NCI-H2107 treated with DMSO at 0.1 percent for 48 hours (cell line): ENCODE measurements at regions not wholly inside any gene's neighbourhood (a gene's known extent, or its start where the extent isn't known, plus 50 kb on each side); places are given as distances from the start of the nearest gene placed in this dataset.
"Not testable (repeated sequence)": the region's sequence is repeated elsewhere in the genome, so short reads cannot be mapped to it uniquely, and the experiment has no call there.

Source experiments
- DNase-seq: peaks from one replicate; lab custom pipeline; 2025; ENCODE audit not compliant: unreplicated experiment; lab: John Stamatoyannopoulos, UW

DNA sequence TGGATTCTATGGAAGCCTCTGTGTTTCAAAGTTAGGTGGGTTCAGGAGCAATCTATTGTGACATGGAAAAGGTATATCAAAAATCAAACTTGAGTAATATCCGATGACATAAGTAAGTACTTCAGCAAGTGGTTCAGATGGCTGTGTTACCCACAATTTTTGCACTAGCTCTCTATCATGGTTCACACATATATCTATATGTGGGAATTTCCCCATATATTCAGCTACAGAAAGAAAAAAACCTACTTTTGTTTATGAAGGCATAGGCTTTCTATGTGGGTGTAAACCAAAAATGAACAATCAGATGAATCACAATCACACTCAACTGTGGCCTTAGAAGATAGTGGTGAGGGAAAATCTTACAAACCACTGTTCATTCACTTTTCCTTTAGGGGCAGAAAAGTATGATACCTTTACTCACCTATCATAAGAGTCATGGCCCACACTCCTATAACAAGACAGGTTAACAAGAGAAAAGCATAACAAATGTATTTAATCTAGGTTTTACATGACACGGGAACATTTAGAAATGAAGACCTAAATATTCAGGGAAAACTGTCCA is 449.6 kb upstream of the HTR1E start:
- no peak for DNase-seq

DNA sequence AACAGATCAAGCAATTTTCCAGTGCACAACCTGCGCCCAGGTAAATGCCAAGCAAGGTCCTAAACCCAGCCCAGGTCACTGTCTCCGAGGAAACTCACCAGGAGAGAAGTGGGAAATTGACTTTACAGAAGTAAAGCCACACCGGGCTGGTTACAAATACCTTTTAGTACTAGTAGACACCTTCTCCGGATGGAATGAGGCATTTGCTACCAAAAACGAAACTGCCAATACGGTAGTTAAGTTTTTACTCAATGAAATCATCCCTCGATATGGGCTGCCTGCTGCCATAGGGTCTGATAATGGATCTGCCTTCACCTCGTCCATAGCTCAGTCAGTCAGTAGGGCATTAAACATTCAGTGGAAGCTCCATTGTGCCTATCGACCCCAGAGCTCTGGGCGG is 459.0 kb upstream of the HTR1E start:
- not testable (repeated sequence) for DNase-seq

DNA sequence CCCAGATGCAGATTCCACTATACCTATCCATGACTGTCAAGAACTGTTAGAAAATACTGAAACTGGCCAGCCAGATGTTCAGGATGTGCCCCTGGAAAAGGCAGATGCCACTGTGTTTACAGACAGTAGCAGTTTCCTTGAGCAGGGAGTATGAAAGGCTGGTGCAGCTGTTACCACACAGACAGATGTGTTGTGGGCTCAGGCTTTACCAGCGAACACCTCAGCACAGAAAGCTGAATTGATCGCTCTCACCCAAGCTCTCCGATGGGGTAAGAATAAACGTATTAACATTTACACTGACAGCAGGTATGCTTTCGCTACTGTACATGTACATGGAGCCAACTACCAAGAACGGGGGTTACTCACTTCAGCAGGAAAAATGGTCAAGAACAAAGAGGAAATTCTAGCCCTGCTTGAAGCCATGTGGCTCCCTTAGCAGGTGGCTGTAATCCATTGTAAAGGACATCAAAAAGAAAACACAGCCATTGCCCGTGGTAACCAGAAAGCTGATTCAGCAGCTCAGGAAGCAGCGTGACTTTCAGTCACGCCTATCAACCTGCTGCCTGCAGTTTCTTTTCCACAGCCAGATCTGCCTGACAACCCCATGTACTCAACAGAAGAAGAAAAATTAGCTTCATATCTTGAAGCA is 459.7 kb upstream of the HTR1E start:
- DNase-seq: no peak

DNA sequence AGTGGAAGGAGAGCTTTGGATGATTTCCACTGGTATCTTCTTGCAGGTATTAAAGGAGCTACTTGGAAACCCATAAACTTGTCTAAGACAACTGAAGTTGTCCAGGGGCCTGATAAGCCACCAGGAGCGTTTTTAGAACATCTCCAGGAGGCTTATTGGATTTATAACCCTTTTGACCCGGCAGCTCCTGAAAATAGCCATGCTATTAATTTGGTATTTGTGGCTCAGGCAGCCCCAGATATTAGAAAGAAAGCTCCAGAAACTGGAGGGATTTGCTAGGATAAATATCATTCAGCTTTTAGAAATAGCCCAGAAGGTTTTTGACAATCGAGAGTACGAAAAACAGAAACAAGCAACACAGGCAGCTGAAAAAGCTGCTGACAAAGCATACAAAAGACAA is 461.0 kb upstream of the HTR1E start:
- DNase-seq: no peak

DNA sequence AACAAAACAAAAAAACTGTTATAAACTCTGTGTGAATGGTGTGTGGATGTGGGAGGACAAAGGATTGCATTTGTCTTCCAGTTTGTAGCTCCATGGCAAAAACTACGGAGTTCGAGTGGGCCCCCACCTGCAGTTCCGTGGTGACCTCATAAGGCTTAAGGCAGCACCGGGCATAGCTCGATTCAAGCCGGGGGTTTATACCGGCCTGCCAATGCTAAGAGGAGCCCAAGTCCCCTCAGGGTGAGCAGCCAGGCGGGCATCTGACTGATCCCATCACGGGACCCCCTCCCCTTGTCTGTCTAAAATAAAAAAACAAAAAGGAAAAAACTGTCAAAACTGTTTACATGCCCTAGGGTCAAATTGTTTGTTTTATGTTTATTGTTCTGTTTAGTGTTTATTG is 463.2 kb upstream of the HTR1E start:
- no peak for DNase-seq

DNA sequence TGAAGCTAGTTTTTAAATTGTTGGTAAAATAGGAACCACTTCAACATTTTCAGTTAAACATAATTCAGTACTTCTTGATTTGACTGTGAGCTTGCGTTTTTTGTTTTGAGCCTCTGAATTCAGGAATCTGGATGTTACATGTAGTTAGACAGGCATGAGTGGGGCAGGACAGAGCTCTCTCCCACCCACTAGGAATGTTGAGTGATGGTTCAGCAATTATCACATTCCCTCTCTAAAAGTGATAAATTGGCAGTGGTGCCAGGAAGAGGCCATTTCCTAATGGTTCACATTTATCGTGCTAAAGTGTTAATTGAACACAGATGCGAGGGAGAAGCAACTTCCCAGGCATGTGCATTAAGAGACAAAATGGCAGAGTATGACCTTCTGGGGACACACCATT is 465.5 kb upstream of the HTR1E start:
- DNase-seq: no peak

DNA sequence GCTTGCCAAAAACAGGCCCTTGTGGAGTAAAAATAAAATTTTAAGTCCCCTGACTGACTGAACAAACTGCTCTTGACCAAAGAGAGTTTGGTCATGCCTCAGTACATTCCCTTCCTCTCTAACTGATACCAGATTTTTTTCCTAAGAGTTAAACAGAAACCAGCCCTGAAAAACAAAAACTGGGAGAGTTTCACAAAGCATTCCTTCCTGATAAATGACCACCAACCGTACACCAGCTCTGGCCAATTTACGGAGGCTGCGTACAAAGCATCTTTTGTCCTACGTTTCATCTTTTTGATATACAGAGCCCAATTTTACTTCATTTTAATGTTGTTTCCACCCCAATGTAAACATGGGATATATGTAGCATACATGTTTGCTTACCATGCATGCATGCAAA is 477.4 kb upstream of the HTR1E start:
- no peak for DNase-seq

DNA sequence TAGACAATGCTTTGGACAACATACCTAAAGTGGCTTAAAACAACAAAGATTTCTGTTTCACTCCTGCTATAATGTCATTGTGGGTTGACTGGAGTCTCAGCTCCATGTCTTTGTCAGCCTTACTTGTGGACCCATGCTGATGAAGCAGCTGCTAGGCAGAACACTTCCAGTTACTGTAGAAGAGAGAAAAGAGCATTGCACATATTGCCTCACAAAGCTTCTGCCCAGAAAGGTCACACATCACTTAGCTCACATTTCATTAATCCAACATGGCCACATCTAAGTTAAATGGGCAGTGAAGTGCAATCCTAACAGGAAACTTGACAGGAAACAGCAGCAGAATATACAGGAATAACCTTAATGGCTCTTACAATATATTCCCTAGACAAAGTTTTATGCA is 480.5 kb upstream of the HTR1E start:
- DNase-seq: no peak

DNA sequence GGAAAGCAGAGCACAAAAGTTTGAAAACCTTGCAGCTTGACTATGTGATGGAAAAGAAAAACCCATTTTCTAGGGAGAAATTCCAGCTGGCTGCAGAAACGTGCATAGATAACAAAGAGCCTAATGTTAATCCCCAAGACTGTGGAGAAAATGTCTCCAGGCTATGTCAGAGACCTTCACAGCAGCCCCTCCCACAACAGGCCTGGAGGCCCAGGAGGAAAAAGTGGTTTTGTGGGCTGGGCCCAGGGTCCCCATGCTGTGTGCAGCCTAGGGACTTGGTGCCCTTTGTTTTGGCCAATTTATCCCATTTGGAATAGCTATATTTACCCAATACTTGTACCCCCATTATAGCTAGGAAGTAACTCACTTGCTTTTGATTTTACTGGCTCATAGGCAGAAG is 484.1 kb upstream of the HTR1E start:
- no peak for DNase-seq

DNA sequence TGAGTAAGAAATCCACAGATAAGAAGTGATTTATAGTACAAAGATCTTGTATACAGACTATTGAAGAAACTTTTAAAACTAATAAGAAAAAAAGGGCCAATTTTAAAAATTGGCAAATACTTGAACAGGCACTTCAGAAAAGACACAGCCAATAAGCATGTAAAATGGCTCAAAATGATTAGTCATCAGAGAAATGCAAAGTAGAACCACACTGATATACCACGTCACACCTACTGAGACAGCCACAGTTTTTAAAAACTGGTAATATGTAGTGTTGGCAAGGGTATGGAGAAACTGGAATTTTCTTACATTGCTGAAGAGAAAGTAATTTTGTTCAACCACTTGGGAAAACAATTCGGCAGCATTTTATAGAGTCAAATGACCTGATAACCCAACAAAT is 488.9 kb upstream of the HTR1E start:
- no peak for DNase-seq

DNA sequence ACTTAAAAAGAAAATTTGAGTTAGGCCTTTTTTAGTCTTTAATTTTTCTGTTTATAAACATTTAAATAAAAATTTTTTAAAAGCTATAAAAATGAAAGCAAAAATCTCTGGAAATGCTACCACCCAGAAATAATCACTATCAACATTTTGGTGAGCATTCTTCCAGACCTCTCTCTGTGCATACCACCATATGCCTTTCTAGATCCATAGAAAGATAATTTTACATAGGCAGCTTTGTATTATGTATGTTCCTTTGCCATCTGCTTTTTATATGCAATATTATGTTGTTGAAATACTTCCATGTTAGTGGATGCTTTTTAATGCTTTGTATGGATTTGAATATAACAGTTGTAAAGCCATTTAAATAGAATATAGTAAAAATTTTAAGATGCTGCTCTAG is 496.7 kb upstream of the HTR1E start:
- DNase-seq: no peak

DNA sequence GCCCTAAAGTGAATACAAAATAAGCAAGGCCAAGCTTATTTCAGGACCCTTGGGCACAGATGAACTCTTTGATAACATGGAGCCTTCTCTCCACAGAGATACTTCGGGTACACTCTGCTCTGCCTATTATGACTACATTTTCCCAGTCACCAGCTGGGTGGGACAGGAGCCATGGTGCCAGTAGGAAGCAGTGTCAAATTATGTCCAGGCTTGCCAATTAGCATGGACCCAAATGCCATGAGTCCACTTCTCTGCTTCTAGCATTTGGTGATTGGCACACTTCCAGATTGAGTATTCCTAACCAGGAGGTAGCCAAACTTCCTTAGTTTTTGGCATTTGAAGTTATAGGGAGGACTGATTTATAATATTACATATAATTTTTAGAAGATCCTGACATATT is 513.8 kb upstream of the HTR1E start:
- no peak for DNase-seq

DNA sequence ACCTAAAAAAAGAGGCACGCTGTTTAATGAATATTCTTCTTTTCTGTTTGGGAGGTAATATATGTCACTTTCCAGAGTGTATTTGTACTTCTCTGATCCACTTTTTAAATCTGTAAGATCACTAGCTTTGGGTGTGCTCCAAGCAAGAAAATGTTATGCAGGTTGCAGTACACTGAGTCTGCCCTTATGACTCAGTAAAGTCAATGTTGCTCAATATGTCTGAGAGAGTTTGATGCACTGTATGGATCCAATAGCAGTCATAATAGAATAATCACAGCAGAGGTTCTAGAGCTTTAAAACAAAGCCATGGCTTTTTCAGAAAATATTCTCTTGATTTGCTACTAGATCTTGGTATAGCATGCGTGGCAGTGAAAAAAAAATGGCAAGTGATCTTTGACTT is 525.3 kb upstream of the HTR1E start:
- DNase-seq: no peak

DNA sequence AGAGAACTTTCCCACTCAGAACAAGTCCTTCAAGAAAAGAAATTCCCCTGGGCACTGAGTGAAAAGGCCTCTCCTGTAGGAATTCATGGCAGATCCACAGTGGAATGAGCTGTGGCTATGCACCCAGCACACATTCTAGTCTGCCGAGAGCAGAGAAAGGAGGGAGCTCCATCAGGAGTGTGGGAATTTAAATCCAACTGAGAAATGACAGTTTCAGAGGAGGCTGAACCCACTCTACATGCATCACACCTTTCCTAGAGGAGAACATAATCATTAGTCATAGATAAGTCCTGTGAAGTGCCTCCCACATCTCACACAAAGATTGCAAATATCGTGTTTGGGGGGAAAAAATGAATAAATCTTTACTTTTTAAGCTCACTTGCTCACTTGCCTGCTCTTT is 530.2 kb upstream of the HTR1E start:
- no peak for DNase-seq

DNA sequence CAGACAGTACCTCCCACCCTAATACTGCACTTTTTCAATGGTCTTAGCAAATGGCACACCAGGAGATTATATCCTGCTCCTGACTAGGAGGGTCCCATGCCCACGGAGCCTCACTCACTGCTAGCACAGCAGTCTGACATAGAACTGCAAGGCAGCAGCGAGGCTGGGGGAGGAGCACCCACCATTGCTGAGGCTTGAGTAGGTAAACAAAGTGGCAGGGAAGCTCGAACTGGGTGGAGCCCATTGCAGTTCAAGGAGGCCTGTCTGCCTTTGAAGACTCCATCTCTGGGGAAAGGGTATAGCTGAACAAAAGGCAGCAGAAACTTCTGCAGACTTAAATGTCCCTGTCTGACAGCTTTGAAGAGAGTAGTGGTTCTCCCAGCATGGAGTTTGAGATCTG is 544.5 kb upstream of the HTR1E start:
- not testable (repeated sequence) for DNase-seq

DNA sequence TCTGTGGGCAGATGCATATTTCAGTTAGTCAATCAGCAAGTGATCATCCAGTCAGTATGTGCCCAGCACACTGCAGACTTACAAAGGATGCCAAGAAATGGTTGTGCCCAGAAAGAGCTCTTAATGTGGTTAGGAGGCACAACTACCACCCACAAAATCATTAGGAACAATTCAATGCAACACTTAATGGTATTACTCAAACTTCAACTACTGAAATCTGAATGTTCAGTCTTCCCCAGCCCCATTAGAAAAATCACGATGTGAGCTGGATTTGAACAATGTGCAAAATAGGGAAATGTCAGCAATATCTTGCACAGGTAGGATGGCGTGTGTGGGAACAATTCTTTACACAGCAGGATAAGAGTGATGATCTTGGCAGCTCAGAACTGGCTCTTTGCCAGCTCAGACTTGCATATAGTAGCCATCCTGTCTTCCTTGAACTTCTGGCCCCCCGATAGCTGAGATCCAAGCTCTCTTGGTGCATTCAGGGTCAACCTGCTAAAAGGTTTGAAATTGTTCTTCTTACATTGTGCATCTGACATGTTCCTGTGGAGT is 556.7 kb upstream of the HTR1E start:
- no peak for DNase-seq

DNA sequence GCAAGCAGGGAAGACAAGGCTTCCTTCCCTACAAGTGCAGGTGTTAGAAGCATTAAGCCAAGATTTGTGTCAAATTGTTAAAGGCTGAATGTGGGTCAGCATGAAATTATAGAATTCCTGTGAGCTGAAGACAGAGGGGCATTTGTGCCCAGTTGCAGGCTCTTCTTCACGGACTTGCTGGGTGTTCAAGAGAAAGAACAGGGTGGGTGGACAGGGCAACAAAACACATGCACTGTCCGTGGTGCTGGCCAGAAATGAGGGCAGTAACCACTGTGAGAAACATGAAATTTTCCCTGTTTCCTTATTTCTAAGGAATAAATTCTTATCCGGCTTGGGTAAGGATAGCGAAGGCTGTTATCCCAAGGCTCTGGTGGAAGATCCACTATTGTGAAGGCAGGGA is 579.5 kb upstream of the HTR1E start:
- DNase-seq: no peak

DNA sequence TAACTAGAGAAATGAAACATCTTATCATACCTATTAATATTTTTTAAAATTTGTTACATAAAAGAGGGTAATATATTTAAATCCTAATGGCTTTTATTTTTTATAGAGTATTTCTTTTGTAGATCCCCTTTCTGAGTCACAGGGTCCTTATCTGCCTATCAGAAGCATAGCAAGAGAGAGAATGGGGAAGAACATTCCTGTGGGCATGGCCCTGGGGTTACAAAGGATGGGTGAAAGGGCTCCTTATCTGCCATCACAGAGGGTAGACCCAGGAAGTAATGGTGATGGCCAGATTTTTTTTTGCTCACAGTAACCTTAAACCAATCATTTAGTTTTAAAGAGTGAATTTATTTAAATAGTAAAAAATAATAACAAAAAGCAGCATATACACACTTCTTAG is 582.1 kb upstream of the HTR1E start:
- DNase-seq: no peak

DNA sequence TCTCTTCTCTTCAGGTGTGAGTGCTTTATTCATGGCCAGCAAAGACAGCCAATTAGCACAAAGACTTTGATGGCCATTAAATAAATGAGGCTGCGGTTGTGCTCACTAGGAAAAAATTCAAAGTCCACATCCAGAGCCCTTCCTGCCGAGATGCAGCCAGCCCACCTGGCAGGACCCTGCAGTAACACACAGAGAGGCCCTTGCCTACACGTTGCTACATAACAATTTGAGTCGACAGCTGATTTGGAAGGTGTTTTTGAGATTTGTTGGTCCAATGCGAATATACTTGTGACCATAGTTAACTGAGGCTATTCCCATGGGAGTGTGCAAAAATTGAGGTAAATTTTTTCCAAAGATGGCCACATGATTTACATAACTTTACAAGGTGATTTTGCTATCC is 605.4 kb upstream of the HTR1E start:
- no peak for DNase-seq

DNA sequence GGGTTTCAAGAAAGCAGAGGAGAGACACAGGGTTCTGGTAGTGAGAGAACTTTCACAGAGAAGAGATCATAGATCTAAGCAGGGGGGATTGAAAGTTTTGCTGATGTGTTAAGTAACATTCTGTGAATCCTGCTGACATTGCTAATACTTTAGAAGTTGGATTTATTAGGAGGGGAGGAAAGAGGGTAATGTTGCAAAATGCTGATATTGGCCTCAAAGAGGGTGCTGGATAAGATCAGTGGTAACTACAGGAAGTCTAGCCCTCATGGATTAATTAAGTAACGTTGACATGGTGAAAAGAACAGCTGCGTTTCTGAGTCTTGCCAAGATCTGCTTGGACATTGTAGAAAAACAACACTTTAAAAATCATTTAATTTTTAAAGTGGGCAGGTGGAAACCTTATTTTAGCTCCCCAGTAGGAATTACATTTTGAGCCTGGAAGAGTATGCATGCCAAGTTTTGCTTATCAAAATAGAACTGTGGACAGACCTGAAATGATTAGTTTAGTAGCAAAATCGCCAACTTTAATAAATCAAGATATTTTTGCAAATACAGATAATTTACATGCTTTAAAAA is 606.0 kb upstream of the HTR1E start:
- no peak for DNase-seq

DNA sequence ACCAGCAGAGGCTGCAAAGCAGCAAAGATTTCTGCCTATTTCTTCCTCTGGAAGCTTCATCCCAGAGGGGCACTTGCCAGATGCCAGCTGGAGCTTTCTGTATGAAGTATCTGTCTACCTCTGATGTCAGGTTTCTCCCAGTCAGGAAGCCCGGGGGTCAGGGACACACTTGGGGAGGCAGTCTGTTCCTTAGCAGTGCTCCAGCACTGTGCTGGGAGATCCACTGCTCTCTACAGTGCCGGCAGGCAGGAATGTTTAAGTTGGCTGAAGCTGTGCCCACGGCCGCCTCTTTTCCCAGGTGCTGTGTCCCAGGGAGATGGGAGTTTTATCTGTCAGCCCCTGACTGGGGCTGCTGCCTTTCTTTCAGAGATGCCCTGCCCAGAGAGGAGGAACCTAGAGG is 631.1 kb upstream of the HTR1E start:
- DNase-seq: no peak

DNA sequence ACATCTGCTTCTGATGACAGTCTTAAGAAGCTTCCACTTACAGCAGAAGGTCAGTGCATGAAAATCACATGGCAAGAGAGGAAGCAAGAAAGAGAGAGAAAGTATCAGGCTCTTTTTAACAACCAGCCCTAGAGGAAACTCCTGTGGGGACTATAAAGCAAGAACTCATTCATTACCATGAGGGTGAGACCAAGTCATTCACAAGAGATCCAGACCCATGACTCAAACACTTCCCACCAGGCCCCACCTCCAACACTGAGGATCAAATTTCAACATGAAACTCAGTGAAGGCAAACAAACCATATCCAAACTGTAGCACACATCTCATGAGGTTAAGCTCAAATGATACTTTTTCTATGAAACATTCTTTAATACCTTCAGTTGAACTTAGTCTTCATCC is 643.2 kb upstream of the SYNCRIP start:
- no peak for DNase-seq
